HG02588 (cell line): ENCODE measurements at regions not wholly inside any gene's neighbourhood (a gene's known extent, or its start where the extent isn't known, plus 50 kb on each side); places are given as distances from the start of the nearest gene placed in this dataset.

ENCODE experiments used
- ATAC-seq: cut with Tn5 transposase; IDR thresholded peaks from one replicate; pipeline ENCODE4 v1.9.1; 2021; ENCODE audit warnings: mild to moderate bottlenecking, moderate library complexity; ENCODE audit not compliant: unreplicated experiment

DNA sequence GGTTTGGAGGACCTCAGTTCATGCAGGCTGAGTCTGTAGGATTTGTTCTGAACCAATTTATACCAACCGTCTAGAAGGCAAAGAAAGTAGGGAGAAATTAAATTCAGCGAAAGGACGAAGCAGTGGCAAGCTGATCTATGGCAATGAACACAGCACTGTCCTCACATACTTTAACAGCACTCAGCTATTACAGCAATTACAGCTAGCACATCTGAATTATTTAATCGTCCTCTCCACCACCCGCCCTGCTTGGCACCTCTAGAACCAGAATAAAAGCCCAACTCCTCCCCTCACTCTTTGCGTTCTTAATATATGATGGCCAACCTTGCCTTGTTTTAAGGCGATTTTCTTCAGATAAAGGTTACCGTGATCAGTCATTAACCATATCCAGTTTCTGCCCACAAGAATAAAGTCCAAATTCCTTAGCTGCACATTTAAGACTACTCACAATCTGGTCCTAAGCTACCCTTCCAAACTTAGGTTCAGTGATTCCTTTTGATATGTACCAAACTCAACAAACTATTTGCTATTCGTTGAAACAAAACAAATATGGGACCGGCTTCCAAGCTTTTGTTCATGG is 169.4 kb upstream of the ESRRG start:
- no peak for ATAC-seq

DNA sequence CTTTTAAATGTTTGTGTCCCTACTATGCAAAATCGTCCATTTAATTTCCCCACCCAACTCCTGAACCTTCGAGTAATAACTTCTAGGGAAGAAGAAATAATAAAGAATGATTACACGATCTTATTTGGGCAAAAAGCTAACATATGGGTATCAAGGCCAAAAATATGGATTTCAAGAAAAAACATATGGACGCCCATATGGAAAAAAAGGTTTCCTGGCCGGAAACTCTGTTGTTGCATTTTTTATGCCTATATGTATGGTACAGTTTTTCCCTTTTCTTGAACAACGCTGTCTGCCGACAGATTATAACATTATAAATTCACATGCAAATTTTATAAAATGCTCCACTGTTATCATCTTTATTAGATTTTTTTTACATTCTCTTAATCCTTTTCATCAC is 167.6 kb upstream of the ESRRG start:
- no peak for ATAC-seq

DNA sequence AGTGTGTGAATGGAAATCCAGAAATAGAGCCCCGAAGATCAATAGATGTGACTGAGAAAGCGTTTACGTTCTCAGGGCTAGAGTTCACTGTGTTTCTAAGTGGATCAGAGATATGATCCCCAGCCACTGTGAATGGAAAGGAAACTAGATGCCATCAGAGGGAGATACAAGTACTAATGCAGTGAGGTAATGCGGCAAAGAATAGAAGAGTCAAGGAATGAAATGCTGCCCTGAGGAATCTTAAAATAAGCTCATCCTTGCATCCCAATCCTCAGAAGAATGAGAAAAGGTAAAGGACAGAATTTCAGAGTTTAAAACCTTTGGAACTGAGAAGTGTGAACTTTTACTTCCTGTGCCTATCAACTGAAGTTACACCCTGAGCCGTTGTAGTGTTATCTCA is 165.5 kb upstream of the ESRRG start:
- ATAC-seq: no peak

DNA sequence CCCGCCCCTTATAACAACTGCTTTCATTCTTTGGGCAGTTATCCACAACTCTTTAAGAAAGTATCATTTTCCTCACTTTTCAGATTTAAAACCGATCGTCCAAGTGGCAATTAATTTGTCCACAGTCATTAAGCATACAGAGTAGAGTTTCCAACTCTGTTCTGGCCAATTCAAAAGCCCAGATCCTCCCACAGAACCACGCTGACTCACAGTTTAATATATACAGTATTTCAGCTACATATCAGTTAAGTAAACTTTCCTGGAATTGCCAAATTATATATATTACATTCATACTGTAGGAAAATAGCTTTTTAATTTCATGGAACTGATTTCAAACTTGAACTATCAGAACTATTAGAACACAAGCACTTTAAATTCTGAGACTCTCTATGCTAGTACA is 163.8 kb upstream of the ESRRG start:
- ATAC-seq: no peak

DNA sequence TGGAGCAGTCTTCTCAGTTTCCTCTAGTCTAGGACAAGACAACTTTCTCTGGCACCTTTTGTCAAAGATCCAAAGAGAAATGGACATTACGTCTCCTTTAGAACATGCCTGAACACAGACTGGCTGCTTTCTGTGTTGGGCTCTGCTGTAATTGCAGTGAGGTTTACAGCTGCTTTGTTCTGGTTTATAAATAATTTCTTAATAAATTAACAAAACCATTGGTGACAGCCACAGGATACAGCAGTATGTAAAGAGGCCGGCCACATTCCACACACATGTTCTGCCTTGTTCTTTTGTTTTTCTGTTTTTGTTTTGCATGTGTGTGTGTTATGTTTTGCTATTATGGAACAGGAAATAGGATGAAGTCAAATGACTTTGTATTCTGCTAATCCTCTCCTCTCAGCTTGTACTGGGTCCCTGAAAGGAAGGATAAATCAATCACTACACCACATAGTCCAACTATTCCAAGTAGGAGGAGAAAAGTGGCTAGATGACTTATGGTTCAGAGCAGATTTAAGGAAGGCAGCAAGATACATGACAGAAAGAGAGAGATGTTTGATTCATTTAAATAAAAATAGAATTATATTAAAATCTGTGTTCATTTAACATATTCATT is 161.5 kb upstream of the ESRRG start:
- ATAC-seq: no peak

DNA sequence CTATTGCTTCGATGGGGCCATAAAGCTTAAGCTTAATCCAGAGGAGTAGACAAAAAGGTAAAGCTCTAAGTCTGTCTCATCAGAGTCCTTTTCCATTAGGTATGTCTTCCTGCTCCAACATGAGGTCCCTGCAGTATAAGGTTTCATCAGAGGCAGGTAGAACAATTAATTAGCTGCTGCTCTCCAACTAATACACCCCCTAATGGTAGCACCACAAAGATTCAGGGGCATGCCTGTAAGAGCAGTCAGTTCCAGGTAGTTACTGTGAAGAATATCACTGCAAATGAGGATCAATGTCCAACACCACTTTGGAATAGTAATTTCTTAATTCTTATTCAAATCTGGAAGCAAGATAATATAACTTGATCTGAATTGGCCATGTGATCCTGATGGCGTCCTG is 160.3 kb upstream of the ESRRG start:
- ATAC-seq: no peak

DNA sequence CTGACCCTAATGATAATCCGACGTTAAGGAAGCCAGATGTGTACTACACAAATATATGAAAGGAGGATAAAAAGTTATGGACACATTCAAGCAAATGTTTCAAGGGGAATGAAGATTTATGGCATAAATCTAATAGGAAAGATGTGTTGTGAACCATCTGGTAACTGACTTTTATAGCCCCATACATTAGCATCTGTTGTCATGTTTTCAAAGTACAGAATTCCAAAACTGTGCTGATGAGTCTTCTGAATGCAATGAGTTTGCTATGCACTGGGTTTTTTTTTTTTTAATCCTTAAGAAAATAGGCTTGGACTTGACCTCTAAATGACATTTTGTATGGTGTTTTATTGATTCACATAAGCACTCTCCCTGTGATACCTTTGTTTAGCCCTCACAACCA is 158.5 kb upstream of the ESRRG start:
- no peak for ATAC-seq

DNA sequence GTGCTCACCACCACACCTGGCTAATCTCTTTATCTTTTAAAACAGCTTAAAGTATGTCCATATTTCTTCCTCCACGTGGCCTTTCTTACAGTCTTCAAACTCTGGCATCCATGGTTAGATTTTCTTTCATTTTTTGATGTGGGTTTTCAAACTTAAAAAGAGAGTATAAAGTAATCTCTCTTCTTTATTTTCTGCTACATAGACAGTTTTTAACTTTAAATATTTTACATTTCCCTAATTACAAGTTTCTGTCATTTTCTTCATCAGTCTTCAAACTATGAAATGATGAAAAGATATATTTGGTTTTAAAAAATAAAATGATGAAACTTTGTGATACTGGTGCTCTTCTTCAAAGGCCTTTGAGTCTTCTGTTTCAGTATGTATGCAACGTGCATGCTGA is 143.5 kb upstream of the ESRRG start:
- ATAC-seq: no peak

DNA sequence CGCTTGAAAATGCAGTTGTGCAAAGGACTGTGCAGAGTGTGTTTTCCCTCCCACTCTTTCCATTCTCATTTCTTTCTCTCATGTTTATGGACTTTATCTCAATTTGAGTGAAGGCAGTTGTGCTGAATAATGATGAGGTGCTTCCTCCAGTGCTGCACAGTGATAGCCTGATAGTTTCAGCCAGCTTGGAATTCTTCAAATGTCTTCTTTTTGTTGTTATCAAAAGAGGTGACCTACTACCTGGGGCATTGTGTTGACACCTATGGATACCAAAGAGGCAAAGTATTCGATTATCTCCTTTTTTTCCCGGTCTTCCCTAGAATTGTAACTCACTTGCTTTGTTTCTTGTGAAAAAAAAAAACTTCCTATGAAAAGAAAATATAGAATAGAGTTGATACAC is 132.6 kb upstream of the ESRRG start:
- ATAC-seq: no peak

DNA sequence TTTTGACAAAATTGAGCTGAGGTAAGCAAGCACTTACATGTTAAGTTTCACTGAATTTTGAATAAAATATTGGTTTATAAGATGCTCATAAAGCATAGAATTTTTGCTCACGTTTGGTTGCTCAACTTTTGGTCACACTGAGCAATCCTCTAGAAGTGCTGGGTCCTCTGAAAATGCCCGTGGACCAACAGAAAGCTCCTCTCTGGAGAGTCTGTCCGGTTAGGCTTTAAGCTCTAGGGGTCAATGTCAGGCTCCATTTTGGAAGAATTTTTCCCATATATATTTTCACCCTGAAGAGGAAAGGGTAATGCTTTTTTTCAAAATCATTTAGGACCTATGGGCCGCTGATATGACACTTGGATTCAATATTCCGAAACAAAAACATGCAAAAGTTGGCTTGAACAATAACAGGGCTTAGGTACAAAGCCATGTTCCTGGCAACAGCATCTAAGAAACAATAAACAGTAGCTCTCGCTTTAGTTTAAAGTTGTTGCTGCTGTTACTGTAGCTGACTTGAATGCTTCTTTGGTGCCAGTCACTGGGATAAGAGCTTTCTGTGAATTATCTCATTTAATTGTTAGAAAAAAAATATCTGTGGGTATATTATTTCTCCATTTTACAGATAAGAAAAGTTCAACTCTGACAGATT is 131.7 kb upstream of the ESRRG start:
- ATAC-seq: no peak

DNA sequence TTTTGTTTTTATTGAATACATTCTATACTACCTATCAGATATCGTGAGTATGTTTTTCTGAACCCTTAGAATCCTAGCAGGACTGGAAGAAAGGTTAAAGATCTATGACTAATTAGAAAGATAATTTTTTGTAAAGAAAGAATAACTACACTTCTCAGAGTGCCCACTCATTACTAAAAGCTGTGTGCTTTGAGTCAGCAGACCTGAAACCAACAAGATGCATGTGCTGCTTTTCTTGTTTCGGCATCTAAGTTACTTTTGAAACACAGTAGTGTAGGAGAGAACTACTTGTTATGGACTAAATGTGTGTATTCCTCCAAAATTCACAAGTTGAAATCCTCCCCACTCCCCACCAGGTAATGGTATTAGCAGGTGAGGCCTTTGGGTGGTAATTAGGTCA is 127.8 kb upstream of the ESRRG start:
- no peak for ATAC-seq

DNA sequence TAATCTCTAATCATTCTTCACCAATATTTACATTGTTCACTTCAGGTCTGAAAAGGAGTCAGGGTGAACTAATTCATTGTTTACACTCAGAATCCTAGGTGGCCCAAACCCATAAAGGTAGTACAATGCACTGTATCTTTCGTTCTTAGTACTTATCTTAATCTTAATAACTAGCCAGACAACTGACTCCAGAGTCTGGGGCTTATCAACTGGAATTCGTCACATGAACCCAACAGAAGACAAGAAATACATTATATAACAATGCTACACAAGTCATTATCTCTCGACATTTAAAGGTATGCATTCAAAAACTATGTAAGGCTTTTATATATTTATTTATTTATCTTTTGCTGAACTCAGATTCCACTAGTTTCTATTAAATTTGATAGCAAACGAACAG is 125.9 kb upstream of the ESRRG start:
- ATAC-seq: no peak

DNA sequence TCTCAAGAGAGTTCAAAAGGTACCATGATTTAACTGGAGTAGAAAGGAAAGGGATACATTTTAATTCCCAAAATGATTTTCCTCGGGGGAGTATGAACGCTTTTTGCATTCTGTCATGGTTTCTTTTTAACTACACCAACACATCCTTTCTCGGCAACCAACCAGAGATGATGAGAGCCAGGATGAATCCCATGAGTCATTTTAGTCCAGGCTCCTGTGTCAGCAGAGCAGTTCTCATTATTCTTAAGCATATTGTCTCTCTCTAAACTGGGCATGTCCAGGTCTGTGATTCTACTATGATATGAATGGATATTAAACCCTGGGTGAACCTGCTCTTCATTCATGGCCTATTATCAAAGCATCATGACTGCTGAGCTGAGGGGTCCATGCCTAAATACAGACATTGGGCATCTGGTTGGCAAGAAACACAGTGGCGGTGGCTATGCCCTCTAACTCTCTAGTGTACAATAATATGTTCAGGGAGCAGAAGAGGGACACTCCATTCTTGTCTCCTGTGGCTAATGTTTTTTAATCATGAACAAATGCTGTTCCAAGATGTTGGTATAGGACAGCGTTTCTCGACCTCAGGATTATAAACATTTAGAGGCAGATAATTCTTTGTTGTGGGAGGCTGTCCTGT is 124.3 kb upstream of the ESRRG start:
- ATAC-seq: no peak

DNA sequence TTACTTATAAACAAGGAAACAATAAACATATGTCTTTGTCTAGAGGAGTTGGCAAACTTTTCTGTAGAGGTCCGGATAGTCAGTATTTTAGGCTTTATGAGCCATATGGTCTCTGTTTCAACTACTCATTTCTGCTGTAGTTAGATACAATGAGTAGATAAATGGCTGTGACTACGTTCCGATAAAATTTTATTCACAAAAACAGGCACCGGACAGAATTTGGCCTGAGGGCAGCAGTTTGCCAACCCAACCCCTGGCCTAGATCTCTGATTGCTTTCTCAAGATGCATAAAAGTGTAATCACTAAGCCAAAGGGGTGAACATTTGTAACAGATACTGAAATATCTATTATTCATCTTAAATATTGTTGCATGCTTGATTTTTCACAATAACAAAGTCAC is 123.1 kb upstream of the ESRRG start:
- ATAC-seq: no peak

DNA sequence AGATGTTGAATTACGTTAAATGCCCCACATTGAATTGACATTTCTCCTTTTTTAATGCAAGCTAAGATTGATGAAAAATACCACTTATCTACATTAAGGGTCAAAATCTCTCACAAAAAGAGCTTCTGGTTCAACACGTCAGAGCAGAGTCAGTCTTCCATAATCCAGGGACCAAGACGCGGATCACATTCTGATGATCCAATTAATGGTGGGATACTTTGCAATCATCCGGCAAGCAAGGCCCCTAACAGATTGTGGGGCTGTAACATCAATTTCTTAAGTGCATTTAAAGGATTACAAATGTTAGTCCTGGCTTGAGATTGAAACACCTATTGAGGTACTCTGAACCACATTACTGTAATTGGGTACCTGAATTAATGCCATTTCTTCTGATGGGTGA is 120.2 kb upstream of the ESRRG start:
- no peak for ATAC-seq

DNA sequence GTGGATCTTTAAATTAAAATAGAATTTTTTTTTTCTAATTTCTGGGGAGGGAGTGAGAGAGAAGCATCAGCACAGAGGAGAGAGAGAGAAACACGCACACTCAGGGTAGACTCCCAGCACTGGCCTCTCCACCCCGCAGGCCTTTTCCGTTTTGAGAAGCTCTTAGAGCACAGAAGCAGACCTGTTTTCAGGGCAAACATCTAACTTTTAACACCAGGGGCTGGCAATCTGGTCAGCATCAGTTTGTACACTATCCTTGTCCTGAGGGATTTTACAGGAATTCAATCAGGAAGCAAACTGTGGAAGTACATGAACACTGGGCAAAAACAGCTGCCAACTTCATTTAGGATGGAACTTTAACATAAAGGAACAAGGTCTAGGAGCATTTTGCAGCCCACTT is 117.9 kb upstream of the ESRRG start:
- ATAC-seq: no peak

DNA sequence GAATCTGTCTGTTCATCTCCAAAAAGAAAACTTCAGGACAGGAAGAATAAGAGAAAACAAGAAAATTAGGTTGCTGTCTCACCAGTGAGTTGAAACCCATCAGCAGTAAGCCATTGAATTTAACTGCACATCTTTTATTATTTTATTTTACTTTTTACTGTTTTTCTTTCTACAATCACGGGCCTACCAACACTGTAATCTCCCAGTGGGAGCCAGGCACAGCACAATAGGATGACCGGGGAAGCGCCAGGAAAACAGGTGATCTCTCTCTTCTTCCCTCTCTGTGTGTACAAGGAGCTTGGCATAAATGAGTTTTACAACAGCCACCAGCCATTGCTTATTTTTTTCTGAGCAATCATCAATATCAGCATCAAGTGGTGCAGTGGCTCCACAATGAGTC is 113.1 kb upstream of the ESRRG start:
- ATAC-seq: no peak

DNA sequence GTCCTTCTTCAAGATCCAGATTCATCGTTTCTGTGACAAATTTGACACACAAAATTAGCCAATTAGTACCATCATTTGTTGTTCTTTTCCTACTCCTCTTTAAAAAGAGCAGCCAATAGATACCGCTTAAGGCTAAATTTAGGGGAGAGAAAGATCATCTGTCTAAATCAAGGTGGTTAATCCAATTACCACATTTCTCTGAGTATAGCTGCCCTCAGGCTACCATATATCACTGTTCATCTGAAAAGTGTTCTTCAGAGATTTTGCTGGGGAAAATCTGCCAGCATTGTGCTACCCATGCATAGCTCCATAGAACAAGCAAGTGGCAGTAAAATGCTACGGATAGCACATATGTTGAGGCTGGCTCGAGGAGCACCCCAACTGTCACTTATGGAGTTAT is 110.3 kb upstream of the ESRRG start:
- ATAC-seq: no peak

DNA sequence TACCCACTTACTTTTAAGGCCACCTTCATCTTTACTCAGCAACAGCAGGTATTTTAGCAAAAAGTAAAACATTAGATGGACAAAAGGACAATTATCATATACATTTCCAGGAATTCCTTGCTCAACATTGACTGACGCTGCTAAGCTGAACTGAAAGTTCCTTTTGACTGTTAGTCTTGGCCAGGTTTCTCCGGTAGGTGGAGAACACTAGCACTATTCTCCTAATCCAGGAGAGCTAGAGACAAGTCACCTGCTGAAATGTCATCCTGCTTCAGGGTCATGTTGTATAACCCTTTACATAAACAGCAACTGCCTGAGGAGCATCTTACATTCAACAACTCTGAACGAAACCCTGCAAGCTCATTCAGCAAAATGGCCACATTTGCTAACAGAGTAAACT is 109.0 kb upstream of the ESRRG start:
- no peak for ATAC-seq

DNA sequence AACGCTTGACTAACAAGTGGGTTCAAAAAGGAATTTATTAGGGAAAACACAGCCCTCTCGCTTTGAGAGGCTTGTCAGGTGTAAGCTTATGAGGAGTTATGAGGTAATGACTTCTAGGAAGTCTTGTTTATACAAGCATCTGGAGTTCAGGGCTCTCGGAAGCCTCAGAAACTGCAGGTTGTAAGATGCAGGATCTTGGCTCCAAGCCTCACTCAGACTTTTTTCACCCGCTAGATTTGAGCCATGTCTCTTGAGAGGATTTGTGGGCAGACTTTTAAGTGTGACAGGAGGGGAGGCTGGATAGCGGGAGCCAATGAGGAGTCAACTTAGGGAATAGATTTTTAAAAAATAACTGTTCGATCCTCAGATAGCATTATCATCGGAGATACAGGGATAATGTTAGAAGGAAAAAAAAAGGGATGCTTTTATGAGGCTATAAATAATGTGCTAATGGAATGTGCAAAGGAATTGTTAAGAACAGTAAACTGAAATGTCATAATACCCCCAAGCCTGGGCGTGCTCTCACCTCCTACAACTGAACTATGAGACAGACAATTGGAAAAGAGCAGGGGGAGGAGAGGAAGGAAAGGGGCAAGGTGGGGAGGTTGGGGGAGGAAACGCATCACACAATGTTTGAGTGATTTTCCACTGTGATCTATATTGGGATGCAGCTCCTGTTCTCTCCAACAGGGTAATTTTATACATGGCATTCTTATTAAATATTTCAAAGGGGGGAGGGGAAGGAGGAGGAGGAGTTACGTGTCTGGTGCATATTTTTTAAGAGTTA is 107.4 kb upstream of the ESRRG start:
- no peak for ATAC-seq

DNA sequence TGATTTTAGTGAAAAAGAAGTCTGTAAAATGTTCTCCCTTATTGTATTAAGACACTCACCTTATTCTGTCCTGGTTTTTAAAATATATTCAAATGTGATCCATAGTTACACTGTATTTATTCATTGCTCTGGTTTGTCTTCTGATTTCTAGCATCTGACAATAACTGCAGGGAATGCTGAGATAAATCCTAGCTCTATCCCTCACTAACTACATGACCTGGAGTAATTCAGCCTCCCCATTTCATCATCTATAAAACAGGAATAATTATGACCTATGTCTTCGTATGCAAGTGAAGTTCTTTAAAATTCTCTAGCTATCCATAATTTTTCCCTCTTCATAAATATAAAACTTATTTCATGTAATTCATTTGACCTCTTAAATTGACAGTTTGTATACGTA is 104.0 kb upstream of the ESRRG start:
- ATAC-seq: no peak

DNA sequence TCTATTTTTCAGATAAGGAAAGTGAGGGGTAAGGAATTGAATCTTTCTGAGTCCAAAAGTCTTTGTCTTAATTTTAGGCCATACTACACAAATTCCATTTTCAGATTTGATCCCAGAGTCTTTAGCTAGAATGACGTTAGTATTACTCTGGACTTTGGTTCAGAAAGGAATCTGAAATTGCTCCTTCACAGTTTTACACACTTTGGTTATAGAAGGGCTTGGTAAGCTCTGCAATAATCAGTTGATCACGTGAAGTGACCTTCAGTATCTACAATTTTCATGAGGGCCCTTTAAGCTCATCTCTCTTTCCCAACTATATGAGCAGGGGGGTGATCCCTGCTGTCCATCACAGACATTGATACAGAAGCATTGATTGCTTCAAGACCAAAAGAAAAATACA is 103.4 kb upstream of the ESRRG start:
- ATAC-seq: no peak
